Glomerular visceral epithelial cell (primary cell): ENCODE measurements at regions not wholly inside any gene's neighbourhood (a gene's known extent, or its start where the extent isn't known, plus 50 kb on each side); places are given as distances from the start of the nearest gene placed in this dataset.

Experiments used
- DNase-seq: peaks from one replicate; pipeline ENCODE4 v3.0.0-alpha.2; 2016; ENCODE audit errors: extremely low spot score

DNA sequence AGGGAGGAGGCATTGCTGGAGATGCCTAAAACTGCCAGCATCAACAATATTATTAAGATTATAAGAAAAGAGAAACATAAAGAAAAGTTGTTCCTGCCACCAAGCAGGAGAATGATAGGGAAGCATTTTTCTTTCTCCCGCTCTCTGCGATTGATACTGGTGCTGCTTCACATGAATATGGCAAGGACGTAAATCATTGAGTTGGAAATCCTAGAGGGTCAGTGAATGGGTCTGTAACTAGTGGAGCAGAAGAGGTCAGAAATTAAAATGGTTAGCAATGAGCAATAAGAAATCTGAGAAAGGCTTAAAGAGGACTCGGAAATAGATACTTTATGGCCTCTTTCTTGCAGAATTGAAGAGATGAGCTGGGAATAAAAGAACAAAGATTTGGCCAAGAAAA is 631.7 kb downstream of the BCL11A start:
- no peak for DNase-seq

DNA sequence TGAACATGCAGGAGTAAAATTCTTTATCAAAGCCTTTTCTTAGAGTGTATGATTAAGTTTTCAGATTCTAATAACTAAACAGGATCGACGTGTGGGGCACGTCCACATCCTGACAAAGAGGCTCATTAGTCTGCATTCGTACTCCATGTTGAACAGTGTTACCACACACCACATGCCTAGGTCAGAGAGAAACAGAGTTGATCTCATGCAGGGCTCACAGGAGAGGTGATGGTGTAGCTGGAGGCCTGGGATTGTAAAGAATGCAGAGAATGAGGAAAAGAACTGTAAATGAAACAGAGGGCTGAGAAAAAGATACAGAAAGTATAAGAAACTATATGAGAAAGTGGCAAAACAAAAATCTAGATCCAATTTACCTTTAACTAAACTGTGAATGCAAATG is 632.5 kb downstream of the BCL11A start:
- no peak for DNase-seq

DNA sequence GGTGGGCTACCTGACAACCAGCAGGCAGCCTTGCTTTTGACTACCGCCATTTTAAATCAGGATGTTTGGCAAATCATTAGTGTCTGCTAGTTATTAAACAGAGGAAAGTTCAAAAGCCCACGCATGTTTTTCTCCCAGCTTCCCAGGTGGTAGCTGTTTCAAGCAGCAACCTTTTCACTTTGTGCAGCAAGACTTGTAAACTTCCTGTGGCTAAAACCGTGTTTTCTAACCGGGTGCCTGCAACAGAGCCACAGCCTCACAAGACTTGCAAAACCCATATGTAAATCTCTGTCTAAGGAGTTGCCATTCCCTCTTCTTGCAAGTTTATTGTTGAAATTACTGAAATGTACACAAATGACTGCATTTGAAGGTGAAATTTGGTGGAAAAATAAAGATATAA is 633.1 kb downstream of the BCL11A start:
- no peak for DNase-seq

DNA sequence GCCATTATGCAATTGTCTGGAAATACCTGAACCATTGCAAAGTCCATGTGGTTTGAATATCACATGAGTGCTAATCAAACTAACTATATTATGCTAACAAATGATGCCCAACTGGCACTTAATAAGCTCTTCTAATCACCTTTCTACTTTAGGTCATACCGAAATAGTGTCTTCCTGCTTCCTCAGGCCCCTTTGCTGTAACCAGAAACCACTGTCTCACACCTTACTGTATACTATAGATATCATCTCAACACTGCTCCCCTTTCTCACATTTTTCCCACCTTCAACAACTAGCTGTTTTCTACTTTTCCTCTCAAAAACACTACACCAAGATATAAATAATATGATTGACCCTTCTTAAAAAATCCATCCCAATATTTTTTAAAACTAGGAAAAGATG is 633.9 kb downstream of the BCL11A start:
- no peak for DNase-seq

DNA sequence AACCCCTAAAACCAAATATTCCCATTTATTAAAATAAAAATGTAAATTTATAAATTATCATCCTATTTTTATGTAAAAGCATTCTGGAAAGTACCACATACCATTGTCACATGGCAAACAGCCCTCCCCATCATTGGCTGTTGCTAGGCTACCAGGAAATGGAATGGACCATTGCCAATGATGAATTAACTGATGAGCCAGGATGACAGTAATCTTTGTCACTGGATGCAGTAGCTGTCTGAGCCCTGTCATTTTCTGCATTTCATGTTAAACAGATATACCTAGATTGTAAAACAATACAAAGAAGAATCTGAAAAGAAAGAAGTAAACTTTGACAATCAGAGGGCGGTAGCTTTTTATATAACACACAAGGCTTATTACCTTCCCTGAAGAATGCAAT is 641.4 kb downstream of the BCL11A start:
- no peak for DNase-seq

DNA sequence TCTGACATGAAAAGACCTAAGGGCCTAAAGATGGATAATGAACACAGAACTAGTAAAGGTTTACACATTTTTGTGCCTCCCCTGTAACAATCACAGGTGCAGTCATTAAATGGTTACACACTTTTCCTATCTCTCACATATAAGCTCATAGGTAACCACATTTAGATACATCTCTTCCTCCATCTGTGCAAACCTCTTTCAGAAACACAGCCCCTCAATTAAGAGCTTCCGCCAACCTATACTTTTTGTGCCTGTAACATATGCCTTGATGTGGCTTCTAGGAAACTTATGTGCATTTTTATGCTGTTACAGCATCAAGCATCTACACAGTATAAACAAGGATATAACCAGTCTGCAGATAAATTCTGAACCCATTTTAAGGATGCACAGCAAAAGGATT is 643.3 kb downstream of the BCL11A start:
- no peak for DNase-seq

DNA sequence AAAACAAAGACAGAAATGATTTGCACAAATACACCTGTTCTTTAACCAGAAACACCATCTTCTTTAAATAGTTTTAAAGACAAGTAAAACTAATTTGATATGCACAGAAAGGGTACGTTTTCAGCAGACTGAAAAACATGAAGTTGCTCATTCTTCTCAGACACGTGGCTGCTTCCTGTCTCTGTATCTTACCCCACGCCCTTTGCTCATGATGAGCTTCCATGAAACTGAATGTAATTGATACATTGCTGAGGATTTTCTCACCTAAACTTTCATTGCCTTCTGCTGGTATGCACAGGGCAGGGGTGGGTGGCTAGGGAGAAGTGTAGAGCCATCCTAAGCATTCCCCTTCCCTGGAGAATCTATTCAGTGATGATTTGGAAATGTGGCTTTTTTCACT is 644.3 kb downstream of the BCL11A start:
- DNase-seq, result no peak

DNA sequence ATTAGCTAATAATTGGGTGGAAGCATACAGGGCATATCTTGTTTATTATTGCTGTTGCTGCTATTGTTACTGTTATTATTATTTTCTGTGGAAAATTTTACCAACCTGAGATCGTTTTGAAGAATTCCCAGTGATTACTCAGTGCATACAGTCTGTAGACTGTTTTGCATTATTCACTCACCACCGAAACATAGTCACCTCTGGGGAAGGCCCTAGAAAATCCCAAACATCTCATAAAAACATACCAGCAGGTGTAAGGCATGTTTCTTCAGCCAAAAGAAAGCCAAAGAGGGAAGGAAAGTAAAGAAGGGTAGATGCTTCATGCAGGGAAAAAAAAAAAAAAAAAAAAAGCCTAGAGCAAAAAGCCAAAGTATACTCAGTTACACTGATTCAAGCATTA is 647.7 kb downstream of the BCL11A start:
- DNase-seq, result no peak

DNA sequence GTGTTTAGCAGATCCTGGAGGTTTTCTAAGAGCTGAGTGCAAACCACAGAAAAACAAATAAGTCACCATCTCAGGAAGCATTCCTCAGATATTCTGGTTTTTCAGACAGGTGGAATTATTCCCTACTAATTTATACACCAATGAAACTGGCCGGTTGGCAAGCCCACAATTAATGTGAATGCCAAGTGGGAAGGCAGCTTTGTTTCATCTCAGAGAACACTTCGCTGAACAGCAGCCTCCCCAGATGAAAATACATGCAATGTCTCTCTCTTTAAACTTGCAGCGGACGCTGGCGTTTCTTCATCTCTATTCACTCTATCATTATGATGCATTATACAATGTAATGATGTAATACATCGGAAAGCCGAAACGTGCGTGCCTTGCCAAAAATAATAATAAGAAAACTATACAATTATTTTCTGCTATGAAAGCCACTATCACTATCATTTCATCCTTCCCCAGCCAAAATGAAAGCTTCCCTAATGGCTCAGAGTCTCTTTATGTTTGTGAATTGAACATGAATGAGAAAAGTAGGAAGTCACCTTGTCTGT is 649.4 kb downstream of the BCL11A start:
- DNase-seq, result no peak

DNA sequence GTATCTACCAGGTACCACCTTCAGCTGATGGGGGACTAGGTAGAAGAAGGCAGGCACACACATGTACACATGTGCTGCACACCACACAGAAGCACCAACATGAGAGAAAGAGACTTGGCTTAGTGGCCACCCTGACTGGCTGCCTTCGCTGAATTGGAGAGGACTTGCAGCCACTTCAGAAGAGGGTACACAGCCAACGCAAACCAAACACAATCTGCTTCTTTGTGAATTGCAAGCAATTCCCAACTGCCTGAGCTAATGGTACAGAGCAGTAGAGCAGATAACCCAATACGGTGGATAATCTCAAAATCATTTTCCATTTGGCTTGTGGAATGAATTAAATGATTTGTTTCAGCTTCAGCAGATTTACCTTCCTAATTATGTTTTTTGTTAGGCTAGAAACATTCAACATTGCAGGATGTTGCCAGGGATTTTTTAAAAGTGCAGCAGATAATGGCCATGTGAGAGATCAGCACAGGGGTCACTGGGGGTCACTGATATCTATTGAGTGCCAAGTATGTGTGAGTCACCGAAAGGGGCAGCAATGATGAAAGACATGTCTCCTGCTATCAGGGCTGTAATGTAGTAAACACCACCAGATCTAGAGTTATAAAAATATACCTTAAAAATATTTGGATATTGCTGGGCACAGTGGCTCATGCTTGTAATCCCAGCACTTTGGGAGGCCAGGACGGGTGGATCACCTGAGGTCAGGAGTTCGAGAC is 652.6 kb downstream of the BCL11A start:
- no peak for DNase-seq

DNA sequence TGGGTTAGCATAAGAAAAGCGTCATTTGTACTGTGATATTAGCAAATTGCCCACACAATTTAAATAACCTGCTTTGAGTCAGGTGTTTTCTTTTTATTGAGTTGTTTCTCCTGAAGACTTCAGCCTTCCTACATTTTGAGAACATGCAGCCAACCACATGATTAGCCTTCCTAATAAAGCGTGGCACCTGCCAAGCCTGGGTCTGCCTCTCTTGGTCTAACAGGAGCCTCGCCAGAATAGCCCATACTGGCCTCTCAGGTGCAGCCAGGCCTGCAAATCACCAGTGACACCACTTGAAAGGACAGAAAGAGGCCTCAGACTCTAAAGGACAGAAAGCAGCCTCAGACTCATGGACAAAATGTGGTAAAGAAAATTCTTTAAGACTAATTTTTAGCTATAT is 653.8 kb downstream of the BCL11A start:
- no peak for DNase-seq

DNA sequence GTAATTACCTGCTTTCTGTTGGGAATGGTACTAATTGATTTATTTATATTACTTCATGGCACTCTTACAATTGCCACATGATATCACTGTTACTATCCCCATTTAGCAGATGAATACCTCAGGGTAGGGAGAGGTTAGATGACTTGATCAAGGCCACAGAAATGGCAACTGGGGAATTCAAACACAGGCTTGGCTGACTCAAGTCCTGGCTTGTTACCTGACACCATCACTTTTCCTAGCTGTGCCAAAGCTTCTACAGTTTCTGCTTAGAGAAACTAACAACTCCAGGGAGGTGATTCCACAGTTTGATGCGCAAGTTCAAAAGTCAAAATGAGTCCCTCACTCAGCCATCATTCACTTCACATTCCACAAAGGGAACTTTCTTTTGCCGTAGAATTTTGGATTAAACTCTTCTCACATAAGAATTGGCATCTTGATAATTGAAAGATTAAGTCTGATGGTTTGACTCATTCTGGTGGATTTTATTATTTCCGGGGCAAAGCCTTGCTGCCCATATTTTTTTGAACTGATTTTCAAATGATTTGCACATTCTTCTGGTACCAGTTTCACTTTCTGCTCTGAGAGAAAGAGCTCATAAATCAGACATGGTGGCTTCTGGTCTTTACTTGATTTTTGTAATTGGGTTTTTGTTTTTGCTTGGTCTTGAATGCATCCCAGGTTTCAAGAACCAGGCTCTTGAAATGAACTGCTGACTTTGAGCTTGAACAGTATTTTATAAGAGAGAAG is 656.8 kb downstream of the BCL11A start:
- no peak for DNase-seq

DNA sequence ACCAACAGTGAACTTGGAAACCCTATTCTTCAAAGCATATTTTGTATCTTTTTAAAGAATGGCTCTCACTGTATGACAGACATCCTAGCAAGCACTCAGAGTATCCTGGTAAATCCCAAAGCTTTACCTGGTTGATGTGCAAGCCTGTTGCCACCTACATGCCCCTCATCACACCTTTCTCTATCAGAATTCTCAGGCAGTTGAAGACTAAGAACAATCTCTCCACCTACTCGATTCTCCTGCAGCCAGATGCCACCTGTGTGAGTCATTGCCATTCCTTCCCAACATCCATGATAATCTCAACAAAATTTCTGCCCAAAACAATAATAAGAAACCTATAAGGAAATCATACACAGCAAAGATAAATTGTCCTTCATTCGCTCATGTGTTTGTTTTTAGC is 659.8 kb downstream of the BCL11A start:
- no peak for DNase-seq

DNA sequence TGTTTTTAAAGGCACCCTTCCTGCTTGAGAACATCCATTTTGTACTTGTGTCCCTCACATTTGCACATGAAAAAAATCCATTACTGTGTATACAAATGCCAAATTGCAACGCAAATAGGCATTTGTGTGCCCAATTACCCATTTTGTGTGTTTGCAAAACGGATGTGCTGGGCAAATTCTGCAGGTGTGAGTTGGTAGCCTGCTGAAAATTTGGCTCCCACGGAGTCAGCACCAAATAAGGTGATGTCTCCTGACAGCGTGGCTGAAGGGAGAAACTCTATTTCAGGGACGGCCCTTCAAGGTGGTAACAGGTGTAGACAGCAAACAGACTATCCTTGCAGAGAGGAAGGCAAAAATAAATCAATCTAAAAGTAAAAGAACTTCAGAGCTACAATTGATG is 661.1 kb downstream of the BCL11A start:
- DNase-seq, result no peak

DNA sequence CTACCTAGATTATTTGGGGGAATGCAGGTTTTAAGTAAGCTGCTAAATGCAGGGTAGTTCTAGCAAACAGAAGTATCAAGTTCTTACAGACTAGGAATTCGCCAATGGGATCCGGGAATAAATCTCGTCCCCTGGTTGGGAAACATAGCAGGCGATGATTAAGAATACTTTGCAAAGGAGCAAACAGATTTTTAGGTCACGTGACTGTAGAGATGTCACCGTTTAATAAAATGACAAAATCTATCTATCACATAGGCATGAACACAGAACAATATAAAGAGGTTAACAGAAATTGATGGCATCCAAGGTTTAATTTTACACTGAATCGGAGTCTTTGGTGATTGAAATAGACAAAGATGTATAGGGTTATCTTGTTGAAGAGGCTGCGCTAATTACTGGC is 664.1 kb downstream of the BCL11A start:
- no peak for DNase-seq

DNA sequence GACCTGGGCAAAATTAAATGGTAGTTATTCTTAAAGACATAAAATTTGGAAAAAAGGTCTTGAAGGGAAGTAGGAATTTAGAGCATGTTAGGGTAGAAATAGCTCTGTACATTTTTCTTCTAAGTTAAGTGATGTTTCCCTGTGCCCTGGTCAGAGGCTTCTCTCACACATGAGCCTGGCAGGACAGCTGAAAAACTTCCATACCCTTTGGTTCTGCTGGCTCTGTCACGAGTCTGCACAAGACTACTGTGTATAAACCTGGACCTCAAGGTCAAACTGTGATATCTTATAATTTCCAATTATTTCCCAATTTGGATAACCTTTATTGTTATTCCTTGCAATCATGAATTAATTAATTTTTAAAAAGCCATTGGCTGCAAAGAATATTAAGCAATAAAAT is 664.7 kb downstream of the BCL11A start:
- no peak for DNase-seq

DNA sequence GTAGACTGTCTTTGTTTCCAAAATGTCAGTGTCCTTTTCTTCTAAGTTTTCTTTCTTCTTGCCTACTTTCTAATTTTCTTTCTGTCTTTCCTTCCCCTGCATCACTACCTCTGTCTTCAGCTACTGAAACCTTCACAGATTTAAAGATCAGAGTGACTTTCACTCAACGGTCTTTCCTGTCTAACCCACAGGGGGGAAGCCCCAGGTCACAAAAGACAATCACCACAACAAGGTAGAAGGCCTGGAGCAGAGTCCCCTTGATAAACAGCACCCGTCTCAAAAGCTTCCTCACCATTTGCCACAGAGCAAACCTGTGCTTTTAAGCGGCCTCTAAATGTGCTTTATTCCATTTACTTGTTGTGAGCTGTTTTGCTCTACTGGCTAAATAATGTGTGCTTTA is 665.4 kb downstream of the BCL11A start:
- DNase-seq, result no peak

DNA sequence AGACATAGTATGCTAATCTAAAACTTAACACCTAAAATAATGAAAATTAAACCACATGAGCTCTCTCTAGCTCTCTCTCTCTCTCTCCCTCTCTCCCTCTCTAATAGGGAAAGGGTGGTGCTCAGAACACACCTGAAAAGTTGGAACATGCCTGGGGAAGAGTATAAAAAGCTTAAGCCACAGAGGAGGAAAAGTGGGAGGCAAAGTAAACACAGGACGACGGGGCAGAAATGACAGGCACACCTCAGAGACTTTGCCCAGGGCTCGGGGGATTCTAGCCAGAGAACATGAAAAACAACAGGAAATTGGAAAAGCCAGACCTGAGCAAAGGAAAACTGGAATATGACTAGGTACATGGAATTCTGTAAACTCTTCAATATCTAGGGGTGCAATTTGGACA is 666.1 kb downstream of the BCL11A start:
- DNase-seq, result no peak

DNA sequence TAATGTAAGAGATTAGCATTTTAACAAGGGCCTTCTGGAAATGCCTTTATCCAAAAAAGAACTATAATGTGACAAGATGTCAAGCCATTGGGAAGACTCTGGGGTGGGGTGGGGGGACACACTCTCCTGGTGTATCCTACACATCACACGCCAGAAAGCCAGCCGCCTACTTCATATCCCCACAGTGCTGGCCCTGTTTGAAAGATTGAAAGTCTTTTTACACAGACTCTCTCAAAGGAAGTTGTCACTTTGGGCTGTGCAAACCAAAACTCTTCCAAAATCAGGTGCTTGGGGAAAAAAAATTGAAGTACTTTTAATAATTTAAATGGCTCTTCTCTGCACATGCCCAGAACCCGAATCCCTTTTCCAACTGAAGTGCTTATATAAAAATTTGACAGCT is 666.7 kb downstream of the BCL11A start:
- DNase-seq, result no peak

DNA sequence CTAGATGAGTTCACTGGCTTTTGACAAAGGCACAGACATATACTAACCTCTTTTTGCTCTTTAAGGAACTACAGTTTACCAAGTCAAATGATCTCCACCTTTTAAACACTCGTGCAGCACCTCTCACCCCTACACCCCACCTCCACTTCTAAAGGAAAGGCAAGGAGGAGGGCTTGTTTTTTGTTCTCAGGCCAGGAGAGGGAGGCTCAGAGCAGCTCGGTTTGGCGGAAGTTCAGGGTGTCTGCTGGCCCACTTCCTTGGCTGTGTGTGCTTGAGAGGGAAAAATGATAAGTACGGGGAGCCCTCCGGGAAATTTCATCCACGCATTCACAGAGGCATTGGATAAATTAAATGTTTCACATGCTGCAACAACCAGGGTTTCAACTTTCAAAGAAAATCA is 667.9 kb downstream of the BCL11A start:
- no peak for DNase-seq

DNA sequence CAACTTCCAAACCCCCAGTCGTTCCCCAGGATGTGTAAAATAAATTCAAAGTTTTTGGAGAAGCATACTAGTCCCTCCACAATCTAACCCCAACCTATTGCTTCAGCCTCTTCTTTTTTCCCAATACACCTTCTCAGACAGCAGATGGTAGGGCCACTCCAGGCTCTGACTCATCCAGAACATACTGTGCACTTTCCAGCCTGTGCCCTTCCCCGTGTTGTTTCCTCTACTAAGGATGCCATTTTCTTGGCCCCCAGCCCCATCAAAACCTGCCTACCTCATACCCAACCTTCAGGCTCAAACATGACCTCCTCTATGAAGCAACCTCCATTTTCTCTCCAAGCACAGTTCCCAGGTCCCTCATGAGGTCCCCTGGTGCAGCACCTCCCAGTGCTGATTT is 669.3 kb downstream of the BCL11A start:
- DNase-seq, result no peak

DNA sequence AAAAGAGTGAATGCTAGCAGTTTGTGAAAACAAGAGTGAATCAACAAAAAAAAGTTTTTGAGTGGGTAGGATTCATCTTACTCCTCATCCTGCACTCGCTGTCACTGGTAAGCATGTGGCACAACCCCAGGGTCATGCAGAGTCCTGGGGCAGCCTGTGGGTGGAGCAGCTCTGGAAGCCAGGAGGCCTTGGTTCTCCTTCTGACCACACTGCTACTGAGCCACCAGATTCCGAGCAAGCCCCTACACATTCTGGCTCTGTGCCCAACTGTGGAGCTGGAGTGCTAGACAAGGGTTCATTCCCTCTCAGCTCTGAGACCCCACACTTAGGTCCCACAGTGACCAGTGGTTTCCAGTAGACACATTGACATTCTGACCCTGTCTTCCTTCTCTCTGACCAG is 670.6 kb downstream of the BCL11A start:
- DNase-seq, result no peak

DNA sequence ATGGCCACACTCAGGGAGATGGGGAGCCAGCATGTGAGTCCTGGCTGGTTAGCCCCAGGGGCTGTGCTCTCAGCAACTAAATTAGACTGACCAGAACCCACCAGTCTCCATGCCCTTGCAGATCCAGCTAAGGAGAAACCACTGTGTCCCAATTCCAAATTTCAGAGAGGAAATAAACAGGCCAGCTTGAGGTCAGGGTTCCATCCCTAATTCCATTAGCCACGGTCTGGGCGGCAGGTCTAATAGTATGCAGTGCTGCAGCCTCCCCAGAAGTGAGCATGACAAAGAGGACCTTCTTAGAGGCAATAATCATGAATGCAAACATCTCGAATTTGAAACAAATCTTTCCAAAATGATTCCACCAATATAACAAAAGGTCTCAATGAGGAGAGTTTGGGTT is 671.2 kb downstream of the BCL11A start:
- no peak for DNase-seq
